Left lung (tissue), 4 donors: ENCODE measurements at regions not wholly inside any gene's neighbourhood (a gene's known extent, or its start where the extent isn't known, plus 50 kb on each side); places are given as distances from the start of the nearest gene placed in this dataset.
"Not testable (repeated sequence)": the region's sequence is repeated elsewhere in the genome, so short reads cannot be mapped to it uniquely, and the experiment has no call there.

Source experiments
- ATAC-seq: fragments of 200-7000 bp; cut with Tn5 transposase; one replicate; pipeline ENCODE4 v1.9.1; 2020; ENCODE audit warnings: moderate library complexity
- DNase-seq, 4 donors: peaks; one replicate each; pipeline ENCODE4 v3.0.0-alpha.2; 2013 to 2020
- H3K27ac ChIP-seq, 2 donors: fragments of 200-600 bp; sonication (generic) in 1 of 2; one replicate each; pipeline versions ENCODE4 v1.5.0 to v1.8.0; 2020 to 2021
- H3K27me3 ChIP-seq, 2 donors: fragments of 200-600 bp; sonication (generic) in 1 of 2; one replicate each; pipeline versions ENCODE4 v1.5.0 to v1.8.0; 2020 to 2021
- H3K36me3 ChIP-seq, 2 donors: fragments of 200-600 bp; sonication (generic) in 1 of 2; one replicate each; pipeline versions ENCODE4 v1.5.0 to v1.8.0; 2020 to 2021
- H3K4me1 ChIP-seq, 2 donors: fragments of 200-600 bp; one replicate each; pipeline ENCODE4 v1.8.0; 2021
- H3K4me3 ChIP-seq, 2 donors: fragments of 200-600 bp; sonication (generic) in 1 of 2; one replicate each; pipeline versions ENCODE4 v1.5.0 to v1.8.0; 2020 to 2021; ENCODE audit warnings: mild to moderate bottlenecking in 1 of 2
- H3K9me3 ChIP-seq, 2 donors: fragments of 200-600 bp; sonication (generic) in 1 of 2; one replicate each; pipeline versions ENCODE4 v1.5.0 to v1.8.0; 2020 to 2021
- CTCF ChIP-seq, 2 donors: fragments of 200-600 bp; sonication (generic) in 1 of 2; IDR thresholded peaks; one replicate each; pipeline versions ENCODE4 v1.5.0 to v1.8.0; 2021; ENCODE audit warnings: antibody characterized with exemption in 2 of 2
- intact Hi-C, 2 donors: fragments of 100-400 bp; cut with DNase I; formaldehyde crosslinking; loops; one replicate each; pipeline versions ENCODE4 v1.11.2 to v1.14.2; 2022
- donor health status: DM: no; HTN: yes; CAD: no.
- donor health status: DM: no; HTN: no; CAD: no.

GRCh38 chr10:81200801-81201200 lies 663.1 kb downstream of the SH2D4B start:
- Histone ChIP-seq H3K27me3 (no peaks in the 10 kb centered on the region), H3K9me3 (no peaks in the 10 kb centered on the region), H3K36me3 (no peaks in the 10 kb centered on the region), H3K27ac (no peak overlapping the region), H3K4me1 (no peaks in the 10 kb centered on the region), H3K4me3 (no peak overlapping the region)
- no peak for TF ChIP-seq CTCF (IDR thresholded peaks at IDR 0.05)
- no peak for DNase-seq
- intact Hi-C loops = no loop called here
- ATAC-seq = no peak

DNA sequence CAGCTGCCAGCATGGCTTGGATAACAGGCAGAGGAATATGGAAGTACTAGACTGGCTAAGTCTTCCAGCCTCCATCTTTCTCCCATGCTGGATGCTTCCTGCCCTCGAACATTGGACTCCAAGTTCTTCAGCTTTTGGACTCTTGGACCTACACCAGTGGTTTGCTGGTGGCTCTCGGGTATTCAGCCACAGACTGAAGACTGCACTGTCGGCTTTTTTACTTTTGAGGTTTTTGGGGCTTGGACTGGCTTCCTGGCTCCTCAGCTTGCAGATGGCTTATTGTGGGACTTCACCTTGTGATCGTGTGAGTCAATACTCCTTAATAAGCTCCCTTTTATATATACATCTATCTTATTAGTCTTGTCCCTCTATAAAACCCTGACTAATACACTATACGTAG lies 667.6 kb upstream of the NRG3 start:
- intact Hi-C loops, H3K9me3 ChIP-seq, DNase-seq, ATAC-seq, H3K4me1 ChIP-seq, H3K27ac ChIP-seq, H3K4me3 ChIP-seq, H3K27me3 ChIP-seq, H3K36me3 ChIP-seq: not testable (repeated sequence)

DNA sequence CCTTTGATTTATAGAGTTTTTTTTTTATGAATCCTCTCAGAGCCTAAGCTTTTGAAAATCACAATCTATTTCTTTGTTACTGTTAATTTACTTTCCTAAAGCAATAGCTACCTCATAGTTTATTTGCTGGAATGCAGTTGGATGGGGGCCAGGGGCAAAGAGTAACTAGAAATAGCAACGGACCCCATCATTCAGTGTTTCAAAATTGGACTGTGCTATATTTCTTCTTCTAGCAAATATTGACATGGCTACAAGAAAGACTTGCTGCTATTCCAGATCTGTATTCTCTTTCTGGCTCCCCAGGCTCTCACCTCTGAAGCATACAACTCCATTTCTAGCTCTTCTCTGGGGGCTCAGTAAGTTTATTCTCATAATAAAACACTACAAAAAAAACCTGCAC lies 661.6 kb upstream of the NRG3 start:
- Histone ChIP-seq H3K4me3 (no peak overlapping the region), H3K4me1 (no peaks in the 10 kb centered on the region), H3K27me3 (no peaks in the 10 kb centered on the region), H3K27ac (no peak overlapping the region), H3K9me3 (no peaks in the 10 kb centered on the region), H3K36me3 (no peaks in the 10 kb centered on the region)
- TF ChIP-seq CTCF (IDR thresholded peaks at IDR 0.05) = no peak
- intact Hi-C loops = no loop called here
- DNase-seq (no peak), ATAC-seq (no peak)

DNA sequence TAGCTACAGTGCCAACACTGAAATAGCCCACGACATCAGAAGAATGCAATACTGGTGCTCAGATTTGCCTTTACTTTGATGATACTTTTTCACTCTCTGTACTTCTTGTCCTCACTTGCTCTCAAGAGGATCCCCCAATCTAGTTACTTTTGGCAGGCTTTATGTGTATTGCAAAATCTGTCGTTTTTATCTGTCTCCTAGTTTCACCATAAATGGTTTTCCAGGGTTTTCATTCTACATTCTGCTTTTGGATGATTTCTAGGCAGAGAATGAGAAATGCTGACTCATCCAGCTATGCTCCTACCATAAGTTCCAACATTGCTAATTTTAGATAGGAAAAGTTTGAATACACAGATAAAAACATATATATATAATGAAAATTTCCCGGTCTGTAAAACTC lies 659.5 kb upstream of the NRG3 start:
- intact Hi-C loops = no loop called here
- no peaks in the 10 kb centered on the region for H3K4me1 ChIP-seq
- no peak for TF ChIP-seq CTCF (IDR thresholded peaks at IDR 0.05)

GRCh38 chr10:81216949-81217348 lies 658.0 kb upstream of the NRG3 start:
- DNase-seq = no peak
- H3K27me3 ChIP-seq = no peaks in the 10 kb centered on the region
- no peak overlapping the region for H3K4me3 ChIP-seq
- intact Hi-C loops = no loop called here
- no peaks in the 10 kb centered on the region for H3K36me3 ChIP-seq
- no peaks in the 10 kb centered on the region for H3K4me1 ChIP-seq
- TF ChIP-seq CTCF (IDR thresholded peaks at IDR 0.05) = no peak
- no peak overlapping the region for H3K27ac ChIP-seq
- ATAC-seq = no peak
- H3K9me3 ChIP-seq = no peaks in the 10 kb centered on the region

More for the DNA sequence above, 659.5 kb upstream of the NRG3 start:
- no peaks in the 10 kb centered on the region for H3K27me3 ChIP-seq
- no peak overlapping the region for H3K4me3 ChIP-seq
- H3K27ac ChIP-seq = no peak overlapping the region
- DNase-seq (no peak), ATAC-seq (no peak)
- H3K36me3 ChIP-seq = no peaks in the 10 kb centered on the region
- H3K9me3 ChIP-seq = no peaks in the 10 kb centered on the region

DNA sequence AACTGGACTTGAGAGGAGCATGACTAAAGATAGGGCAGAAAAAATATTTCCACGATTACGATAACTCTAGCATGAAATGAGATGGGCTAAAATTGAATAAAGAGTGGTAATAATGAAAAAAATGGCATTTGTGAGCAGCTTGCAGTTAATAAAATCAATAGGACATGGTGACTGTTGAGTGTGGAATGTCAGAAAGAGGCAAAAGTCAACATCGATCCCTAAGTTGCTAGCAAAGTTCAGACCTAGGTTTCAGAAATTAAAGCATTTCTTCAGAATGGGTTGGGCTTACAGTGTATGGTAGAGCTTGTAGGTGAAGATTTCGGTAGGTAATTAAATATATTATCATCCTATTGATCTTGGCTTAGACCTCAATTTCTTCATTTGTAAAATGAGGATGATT lies 656.7 kb upstream of the NRG3 start:
- TF ChIP-seq CTCF (IDR thresholded peaks at IDR 0.05) = no peak
- Histone ChIP-seq H3K4me3 (no peak overlapping the region), H3K36me3 (no peaks in the 10 kb centered on the region), H3K4me1 (no peaks in the 10 kb centered on the region), H3K27ac (no peak overlapping the region), H3K9me3 (no peaks in the 10 kb centered on the region), H3K27me3 (no peaks in the 10 kb centered on the region)
- no peak for ATAC-seq
- DNase-seq = no peak
- intact Hi-C loops = no loop called here
